Activated CD4-positive, alpha-beta T cell treated with anti-CD3 and anti-CD28 coated beads for 24 hours (primary cell): ENCODE measurements at regions not wholly inside any gene's neighbourhood (a gene's known extent, or its start where the extent isn't known, plus 50 kb on each side); places are given as distances from the start of the nearest gene placed in this dataset.

Experiments
- DNase-seq, 2 donors: peaks; one replicate each; pipeline ENCODE4 v3.0.0-alpha.2; 2020; ENCODE audit warnings: low read depth in 2 of 2

DNA sequence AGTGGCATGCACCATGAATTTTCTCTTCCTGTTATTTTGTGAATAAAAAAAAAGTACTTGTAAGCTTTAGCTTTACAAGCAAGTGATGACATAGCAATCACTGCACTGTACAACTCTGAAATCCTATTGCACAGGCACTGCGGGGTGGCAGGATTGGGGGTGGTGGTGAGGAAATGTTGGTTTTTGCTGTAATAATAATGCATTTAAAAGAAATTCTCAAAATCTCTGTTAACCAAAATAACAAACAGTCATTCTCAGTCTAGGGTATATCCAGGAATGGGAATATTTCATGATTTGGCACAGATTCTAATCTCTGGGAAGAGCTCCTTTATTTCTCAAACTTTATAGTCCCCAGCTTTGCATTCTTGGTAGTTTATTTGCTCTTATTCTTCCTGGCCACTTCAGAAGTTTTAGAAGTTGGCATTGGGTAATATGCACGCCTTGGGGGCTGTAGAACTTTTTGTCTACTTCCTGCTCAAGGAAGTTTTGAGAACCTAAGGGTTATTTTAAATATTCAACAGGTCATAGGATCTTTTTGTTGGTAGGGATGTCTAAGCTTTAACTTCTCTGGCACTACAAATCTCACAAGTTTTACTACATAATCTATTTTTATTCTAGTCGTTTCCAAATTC, 353.0 kb upstream of the KLF12 start:
- no peak for DNase-seq

DNA sequence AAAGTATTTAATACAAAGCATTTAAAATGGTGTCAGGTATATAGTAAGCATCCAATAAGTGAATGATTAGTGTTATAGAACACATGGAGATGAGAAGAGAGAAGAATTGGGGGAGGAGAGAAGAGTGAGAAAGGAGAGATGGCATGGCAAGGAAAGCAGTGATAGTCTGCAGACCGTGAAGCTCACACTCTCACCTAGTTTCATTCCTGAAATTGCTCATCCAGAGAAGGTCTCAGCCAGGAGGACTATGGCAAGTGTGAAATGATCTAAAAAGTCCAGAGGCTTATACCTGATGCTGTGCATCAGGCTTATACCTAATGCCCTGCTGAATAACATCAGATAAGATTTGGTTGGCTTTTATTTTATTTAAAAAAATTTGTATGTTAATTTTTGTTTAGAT, 351.6 kb upstream of the KLF12 start:
- DNase-seq, result no peak

DNA sequence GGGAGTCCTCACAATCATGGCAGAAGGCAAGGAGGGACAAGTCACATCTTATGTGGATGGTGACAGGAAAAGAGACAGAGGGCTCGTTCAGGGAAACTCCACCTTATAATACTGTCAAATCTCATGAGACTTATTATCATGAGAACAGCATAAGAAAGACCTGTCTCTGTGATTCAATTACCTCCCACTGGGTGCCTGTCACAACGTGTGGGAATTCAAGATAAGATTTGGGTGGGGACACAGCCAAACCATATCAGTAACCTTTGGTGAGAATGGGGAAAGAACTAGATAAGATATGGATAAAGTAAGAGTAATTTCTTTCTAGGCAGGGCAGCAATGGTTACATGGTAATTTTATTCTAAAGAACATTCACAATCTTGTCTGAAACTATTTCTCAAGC, 344.9 kb upstream of the KLF12 start:
- no peak for DNase-seq

DNA sequence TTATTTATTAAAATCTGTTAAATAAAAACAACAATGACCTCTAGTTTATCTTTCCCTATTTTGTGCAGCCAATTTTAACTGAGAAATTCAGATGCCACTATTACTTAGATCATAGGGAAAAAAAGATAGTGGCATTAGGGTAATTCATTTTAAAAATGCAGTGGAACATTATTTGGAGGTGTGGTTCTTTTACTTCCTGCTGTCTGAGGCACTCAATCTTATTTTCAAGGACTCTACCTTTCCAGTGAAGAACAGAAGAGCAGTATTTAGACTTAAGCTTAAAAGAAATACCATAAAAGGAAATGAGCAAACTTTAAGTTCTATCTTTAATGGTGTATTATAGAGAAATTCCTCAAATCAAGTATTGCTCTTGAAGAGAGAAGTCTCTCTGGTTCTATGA, 342.6 kb upstream of the KLF12 start:
- no peak for DNase-seq

DNA sequence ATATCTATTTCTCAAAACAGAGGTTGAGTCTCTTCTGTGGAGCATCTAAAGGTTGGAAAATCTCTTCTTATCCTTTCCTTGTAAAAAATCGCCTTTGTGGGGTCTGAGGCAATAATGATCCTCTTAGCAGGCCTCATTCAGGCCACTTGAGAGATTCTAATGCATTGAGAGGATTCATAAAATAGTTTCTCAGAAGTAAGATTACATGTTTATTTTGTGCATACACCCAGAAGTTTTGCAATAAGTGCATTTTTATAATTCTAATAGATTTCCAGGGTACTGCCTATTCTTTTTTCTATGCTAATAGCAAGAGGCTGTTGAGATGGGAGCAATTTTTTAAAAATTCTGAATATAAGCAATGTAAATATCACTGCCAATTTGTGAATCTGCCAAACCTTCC, 342.2 kb upstream of the KLF12 start:
- DNase-seq, result no peak

DNA sequence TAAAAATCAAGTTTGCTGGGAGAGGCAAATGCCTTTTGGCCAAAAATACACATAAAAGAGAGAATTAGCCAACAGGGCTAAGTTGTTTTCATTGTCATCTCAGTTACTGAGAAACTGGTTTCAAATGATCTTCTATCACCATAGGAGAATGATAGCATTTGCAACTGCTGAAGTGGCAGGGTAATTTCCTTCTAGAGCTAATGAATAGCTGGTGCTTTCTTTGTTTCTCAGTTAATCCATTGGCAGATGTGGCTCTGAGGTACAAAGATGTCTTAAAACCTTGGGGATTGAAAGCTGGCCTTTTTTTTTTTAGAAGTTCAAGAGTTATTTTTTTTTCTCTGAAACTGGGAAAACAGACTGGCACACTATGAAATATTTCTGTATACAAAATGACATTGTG, 332.7 kb upstream of the KLF12 start:
- no peak for DNase-seq

DNA sequence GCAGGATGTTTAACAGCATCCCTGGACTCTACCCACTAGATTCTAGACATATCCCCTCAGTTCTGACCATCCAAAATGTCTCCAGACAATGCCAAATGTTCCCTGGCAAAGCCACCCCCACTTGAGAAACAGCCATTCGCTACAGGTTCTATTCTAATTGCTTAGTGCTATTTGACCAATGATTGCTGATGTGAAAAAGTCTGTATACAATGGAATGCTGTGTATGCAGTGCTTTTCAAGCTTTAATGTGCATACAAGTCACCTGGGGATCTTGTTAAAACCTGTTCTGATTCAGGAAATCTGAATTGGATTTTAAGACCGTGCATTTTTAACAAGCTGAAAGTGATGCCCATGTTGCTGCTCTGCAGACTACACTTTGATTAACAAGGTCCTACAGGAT, 331.8 kb upstream of the KLF12 start:
- DNase-seq, result no peak

DNA sequence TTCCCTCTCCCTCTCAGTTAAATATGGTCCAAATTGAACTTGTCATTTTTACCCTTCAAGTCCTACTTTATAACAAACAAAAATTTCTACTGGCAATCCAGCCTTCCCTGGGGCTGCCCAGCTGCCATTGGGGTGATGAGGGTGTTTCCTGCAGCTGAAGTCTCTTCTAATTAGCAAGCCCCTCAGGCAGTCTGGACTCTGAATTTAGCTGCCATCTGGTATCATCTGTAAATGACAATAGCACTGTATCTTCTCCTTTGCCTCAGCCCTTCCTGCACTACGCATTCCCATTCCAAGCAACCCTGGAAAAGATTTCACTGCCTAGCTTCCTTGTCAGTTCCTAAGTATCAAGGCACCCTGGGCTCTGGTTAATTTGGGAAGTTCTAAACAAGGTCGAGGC, 331.1 kb upstream of the KLF12 start:
- no peak for DNase-seq

DNA sequence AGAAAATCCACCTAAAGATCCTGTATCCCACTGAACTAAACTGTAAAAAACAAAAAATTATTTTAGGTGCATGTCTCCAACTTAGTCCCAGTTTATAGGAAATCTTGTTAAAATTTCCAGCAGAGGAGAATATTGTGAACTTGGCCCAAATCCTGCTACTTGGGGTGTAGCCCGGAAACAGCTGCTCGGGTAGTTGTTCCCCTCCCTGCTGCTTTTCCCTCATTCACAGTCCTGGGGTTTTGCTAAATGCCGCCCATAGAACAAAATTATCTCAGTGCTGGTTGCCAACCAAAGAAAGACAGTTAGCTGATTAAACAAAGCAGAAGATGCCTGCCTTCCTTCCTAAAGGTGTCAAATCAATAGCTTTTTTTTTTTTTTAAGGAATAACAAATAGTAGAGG, 330.5 kb upstream of the KLF12 start:
- DNase-seq, result no peak

DNA sequence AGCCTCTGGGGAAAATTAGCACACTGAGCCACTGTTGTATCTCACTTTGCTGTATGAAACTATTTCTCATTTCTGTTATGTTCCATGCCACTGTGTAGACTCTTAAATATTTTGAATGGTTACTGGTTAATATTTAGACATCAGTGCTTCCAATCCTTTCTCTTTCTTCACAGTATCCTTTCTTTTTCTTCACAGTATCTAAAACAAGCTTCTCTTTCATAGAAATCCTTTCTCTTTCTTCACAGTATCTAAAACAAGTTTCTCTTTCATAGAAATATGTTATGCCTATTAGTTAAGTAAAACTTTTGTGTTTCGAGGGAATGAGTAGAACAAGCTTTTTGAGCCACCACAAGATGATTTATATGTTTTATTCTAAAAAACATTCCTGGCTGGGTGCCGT, 326.8 kb upstream of the KLF12 start:
- no peak for DNase-seq

DNA sequence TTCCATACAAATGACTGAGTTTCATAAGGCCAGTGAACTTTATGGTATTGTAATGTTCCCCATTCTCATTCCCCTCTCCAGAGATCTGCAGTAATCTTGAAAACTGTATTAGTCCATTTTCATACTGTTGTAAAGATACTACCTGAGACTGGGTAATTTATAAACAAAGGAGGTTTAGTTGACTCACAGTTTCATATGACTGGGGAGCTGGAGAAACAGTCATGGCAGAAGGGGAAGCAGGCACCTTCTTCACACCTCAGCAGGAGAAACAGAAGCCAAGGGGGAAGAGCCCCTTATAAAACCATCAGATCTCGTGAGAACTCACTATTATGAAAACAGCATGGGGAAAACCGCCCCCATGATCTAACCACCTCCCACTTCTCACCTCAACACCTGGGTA, 318.7 kb upstream of the KLF12 start:
- no peak for DNase-seq

DNA sequence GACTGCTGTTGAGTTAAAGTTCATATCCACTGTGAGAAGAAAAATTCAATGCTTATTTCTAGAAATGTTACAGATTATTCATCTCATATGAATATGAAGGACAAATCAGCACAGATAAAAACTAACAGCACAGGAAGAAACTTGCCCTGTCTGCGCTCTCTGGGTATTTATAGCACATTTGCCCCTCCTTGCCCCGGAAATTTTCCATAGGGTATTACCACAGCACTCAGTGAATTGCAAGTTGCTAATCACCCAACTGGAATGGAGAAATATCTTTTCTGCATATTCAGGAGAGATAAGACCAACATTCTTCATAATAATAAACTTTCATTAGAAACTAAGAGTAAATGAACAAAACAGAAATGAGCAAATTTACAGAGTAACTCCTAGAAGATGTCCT, 318.0 kb upstream of the KLF12 start:
- no peak for DNase-seq

DNA sequence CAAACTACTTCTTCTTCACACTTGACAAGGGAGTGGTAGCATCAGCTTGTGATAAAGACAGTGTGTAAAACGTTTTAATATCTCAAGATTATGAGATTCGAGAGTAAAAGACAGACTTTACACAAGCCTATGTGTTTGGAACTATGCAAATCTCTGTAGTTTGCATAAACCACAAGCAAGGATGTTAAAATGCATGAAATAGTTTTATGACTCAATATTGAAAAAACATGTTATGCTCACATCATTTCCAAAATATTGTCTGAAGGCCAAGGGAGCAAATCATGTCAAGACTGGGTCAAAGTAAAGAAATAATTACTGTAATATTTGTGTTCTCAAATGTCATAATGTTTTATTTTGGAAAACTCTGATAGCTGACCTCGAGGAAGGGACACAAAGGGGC, 316.8 kb upstream of the KLF12 start:
- DNase-seq, result no peak

DNA sequence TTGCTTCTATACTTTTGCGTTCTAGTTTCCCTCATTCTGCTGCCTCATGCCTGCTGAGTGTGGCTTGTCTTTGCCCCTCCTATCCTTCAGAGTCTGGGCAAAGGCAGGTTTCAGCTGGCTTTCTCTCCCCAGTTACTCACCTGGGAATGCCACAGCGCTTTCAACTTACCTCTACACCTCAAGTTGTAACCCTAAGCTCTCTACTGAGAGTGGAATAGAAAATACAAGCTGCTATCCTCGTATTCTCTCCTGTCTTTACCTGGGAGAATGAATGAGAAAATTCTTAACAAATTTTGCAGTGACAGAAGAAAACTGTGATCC, 316.3 kb upstream of the KLF12 start:
- DNase-seq, result no peak

DNA sequence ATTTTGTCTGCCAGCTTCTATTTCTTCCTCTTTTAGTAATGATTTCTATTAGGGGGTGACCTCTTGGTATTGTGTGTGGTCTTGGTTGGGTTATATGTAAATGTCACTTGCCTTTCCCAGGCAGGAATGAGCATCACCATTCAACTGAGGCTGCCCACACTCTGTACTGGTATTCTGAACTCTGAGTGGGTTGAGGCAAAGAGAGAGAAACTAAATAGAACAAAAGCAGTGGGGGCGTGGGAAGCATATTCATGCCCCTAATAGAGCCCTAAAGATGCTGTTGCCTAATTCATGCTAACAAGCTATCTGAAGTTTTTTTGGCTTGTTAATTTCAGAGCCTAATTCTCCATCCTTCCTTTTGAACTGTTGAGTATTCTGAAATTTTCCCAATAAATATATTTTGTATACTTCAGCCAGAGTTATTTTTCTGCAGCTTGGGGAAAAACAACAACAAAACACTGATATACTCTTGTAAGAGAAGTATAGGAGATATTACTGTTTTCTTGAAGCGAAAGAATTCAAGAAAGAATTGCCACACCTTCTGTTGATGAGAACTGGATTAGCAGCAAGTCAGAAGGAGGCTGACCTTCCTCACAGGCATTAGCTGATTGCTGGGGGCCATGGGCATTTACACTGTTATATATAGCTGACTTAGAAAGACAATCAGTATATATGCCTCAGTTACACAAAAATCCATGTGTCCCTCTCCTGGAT, 315.8 kb upstream of the KLF12 start:
- no peak for DNase-seq

DNA sequence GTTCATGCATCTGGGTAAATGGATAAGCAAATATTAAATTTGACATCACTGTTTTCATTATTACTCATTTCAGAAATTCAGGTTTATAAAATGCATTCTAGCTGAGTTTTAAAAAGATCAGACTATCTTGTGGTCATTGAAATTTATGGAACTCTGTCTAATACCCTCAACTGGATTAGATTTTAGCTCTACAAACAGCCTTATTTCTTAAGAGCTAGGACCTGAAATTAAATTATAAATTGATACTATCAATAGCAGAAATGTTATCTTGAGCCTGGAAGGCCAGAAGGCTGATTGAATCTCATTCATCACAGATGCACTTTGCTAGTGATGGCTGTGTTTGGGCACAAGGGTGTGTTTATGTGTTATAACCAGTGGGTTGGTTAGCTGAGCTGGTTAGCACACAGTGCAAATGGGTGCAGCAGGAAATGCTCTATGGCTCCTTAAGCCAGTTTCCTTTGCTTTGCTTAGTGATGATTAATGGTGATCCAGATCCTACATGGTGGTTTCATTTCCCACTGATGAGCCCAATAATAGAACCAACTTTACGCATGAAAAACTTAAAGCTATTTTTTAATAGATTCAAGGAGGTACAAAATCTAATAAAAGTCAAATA, 310.8 kb upstream of the KLF12 start:
- DNase-seq, result no peak

DNA sequence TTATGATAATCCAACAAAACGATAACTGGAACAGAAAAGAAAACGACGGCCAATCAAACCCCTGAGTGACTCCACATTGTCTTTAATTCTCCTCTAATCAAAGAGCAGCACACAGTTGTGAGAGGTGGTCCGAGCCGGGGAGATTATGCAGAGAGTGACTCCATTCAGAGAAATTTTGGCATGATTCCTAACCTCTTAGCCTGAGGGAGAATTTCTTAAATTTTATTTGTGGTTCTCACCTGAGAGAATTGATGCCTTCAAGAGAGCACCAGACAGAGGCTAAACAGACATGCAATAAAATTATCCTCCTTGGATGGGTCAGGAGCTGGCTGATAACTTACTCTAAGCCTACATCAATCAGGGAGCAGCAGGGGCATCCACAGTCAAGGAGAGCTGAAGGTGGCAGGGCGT, 310.0 kb upstream of the KLF12 start:
- DNase-seq, result no peak

DNA sequence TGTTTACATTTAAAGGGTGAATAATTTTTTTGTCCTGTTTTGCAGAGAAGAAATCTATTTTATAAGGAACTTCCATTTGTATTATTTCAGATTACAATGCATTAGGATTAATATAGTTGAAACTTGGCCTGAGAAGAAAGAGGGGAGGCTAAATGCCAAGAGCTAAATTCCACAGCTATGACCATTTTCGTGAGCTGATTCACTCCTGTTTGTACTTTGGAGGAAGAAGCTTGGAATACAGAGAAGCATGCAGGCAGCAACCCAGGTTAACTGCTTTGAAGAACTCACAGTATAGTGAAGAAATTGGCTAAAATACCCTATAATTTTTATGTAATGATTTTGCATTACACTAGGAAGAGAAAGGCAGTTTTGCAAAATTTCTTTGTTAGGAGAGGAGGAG, 309.4 kb upstream of the KLF12 start:
- DNase-seq, result no peak

DNA sequence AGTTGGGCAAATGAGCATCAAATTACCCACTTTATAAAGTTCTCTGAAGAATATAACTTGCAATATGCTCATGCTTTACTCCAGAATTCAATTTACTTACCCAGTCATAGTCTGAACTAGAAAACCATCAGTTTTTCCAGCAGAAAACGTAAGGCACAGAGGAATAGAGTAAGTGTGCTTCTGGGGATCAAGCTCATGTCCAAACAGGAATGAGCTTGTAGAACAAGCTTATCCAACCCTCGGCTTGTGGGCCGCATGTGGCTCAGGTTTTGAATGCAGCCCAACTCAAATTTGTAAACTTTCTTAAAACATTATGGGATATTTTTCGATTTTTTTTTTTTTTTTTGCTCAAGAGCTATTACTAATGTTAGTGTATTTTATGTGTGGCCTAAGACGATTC, 308.5 kb upstream of the KLF12 start:
- no peak for DNase-seq

DNA sequence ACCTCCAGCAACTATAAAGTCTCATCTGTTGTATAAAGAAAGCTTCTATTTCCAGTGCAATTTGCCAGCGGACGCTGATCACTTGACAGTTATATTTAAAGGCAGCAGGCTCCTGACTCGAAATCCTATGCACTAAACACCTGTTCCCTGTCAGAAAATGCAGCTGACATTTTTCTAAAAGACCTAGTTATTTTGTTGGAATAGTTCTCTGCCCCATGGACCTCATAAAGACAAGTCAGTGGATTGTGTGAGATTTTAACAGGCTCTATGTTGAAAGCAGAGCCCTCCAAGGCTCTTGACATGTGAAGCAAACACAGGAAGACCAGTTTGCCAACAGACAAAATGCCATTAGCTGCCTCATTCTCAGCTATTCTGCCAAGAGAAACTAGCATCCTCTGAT, 304.7 kb upstream of the KLF12 start:
- no peak for DNase-seq

DNA sequence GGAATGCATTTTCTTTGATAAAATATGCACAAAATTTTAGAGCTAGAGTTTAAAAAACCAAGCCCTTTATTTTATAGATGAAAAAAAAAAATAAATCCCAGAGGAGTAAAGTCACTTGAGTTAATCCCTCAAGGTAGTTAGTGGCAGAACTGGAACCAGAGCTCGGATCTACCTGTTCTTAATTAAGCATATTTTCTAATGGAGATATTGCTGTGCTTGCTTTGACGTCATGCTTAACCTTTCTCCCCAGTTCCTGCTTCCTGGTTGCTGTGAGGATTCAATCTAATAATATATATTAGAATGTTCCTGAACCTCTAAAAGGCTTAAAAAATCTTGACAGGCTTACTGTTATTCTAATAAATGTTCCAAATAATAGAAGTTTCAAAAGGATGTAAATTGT, 300.6 kb upstream of the KLF12 start:
- no peak for DNase-seq

DNA sequence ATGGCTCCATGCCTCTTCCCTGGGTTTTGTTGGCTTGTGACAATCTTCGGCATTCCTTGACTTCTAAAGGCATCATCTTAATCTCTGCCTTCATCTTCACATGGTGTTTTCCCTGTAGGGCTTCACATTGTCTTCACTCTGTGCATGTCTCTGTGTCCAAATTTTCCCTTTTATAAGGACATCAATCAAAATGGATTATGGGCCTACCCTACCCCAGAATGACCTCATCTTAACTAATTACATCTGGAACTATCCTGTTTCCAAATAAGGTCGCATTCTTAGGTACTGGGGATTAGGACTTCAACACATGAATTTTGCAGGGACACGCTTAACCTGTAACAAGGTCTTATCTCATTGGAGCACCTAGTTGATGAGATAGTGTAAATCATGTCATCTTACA, 290.3 kb upstream of the KLF12 start:
- no peak for DNase-seq

DNA sequence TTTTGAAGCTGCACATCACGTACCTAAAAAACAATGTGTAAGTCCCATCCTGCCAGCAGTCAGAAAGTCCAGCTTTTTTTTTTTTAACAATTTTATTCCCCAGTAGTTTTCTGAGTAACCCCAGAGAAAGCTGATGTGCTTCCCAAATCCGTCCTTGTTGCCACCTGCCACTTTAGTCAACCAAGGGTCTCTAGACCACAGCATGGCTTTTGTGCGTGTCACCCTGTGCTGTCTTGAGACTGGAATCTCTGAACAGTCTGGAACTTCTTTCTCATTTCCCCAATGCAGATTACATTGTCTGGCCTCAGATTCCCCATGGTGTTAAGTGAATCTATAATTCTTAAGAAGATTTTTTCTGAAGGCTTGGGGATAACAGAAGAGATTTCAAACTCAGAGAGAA, 289.2 kb upstream of the KLF12 start:
- no peak for DNase-seq

DNA sequence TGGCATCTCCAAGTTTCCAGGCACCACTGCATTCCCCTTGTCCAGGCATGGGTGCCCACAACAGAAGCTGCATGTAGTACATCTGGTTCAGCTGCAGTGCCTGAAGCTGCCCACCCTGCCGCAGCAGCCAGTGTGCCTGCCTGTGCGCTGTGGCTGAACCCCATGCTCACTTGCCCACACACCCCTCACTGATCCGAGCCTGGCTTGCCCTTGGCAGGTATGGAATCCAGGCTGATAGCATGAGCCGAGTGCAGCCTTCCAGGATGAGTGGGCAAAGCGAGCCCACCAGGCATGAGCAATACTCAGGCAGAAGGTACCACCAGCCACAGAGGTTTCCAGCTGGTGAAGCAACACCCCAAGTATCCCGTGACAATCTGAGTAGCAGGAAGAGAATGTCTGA, 280.3 kb upstream of the KLF12 start:
- no peak for DNase-seq
